ENCODE measurements at regions not wholly inside any gene's neighbourhood (a gene's known extent, or its start where the extent isn't known, plus 50 kb on each side); places are given as distances from the start of the nearest gene placed in this dataset.

GRCh38 chr17:83199500-83200201, 120.2 kb downstream of the METRNL start (continued):
- TF ChIP-seq ATOH8 (CRISPR knock-in tag; IDR thresholded peaks at IDR 0.05; ENCODE audit: low read depth) (no peak), EP300 (IDR thresholded peaks at IDR 0.05) (no peak)

GRCh38 chr17:83200231-83200699, 120.9 kb downstream of the METRNL start:
- no peak overlapping the region for H3K4me2 ChIP-seq

GRCh38 chr17:83200751-83201150, 121.3 kb downstream of the METRNL start:
- H3K27ac ChIP-seq: no peak overlapping the region
- no peak overlapping the region for H3K4me2 ChIP-seq
- no peak for FAIRE-seq

More at GRCh38 chr17:83200231-83200699, 120.9 kb downstream of the METRNL start:
- WGBS (ENCODE audit: missing lambda C conversion rate): 63% methylated on average over 21 of the region's 21 CpGs
- H3K9me3 ChIP-seq: no peaks in the 10 kb centered on the region
- no peaks in the 10 kb centered on the region for H3K4me1 ChIP-seq
- CTCF ChIA-PET: interaction anchor here (1.0 to 1.5 kb wide), 4 partner anchors 14 to 432 kb away, joined by 3 to 4 read pairs (median 3); no protein-coding TSS in a partner anchor
- FAIRE-seq (no peak), DNase-seq (ENCODE audit: low read depth in 1 of 2, low spot score in 1 of 2) (no peak), ATAC-seq (no peak)
- no peak for TF ChIP-seq ZNF302 (CRISPR knock-in tag; IDR thresholded peaks at IDR 0.05)
- no peak overlapping the region for H3K27ac ChIP-seq
- POLR2A ChIA-PET: no interaction called here
- H3K4me3 ChIP-seq: no peak overlapping the region

More at GRCh38 chr17:83200751-83201150, 121.3 kb downstream of the METRNL start:
- Histone ChIP-seq H3K9me3 (no peaks in the 10 kb centered on the region), H3K4me3 (no peak overlapping the region), H3K4me1 (no peaks in the 10 kb centered on the region)
- TF ChIP-seq PBX3 (IDR thresholded peaks at IDR 0.05): no peak
- TF ChIP-seq HEYL (CRISPR knock-in tag; IDR thresholded peaks at IDR 0.05): no peak
- no peak for TF ChIP-seq CBX2 (IDR thresholded peaks at IDR 0.05; ENCODE audit: borderline replicate concordance, low read depth)
- no peak for TF ChIP-seq CHD2 (IDR thresholded peaks at IDR 0.05; ENCODE audit: low read length, partially characterized antibody)
- TF ChIP-seq RFX5 (IDR thresholded peaks at IDR 0.05): no peak
- no peak for TF ChIP-seq NPAS2 (CRISPR knock-in tag; IDR thresholded peaks at IDR 0.05; ENCODE audit: borderline replicate concordance)
- no peak for TF ChIP-seq POLR2A (IDR thresholded peaks at IDR 0.05; ENCODE audit: low read length)
- no peak for TF ChIP-seq BCL3 (IDR thresholded peaks at IDR 0.05)
- no peak for TF ChIP-seq E2F6 (IDR thresholded peaks at IDR 0.05; ENCODE audit: borderline replicate concordance, low read depth)
- no peak for TF ChIP-seq USF2 (IDR thresholded peaks at IDR 0.05)
- no peak for TF ChIP-seq KDM1A (IDR thresholded peaks at IDR 0.05; ENCODE audit: low read depth)
- TF ChIP-seq ZNF302 (CRISPR knock-in tag; IDR thresholded peaks at IDR 0.05): no peak
- no peak for TF ChIP-seq HMGXB4 (CRISPR knock-in tag; IDR thresholded peaks at IDR 0.05; ENCODE audit: borderline replicate concordance)
- 42% methylated on average over 3 of the region's 3 CpGs for WGBS (ENCODE audit: missing lambda C conversion rate)
- ChIA-PET POLR2A (interaction anchor here (0.5 kb wide), 1 partner anchor 360 kb away, joined by 6 read pairs; no protein-coding TSS in a partner anchor), CTCF (interaction anchor here (1.0 to 1.5 kb wide), 3 partner anchors 14 to 419 kb away, joined by 3 to 4 read pairs (median 3); no protein-coding TSS in a partner anchor)
- ATAC-seq (no peak), DNase-seq (ENCODE audit: low read depth in 1 of 2, low spot score in 1 of 2) (no peak)

Data from A549 (cell line).